IPS-20b (cell line): ENCODE measurements at regions not wholly inside any gene's neighbourhood (a gene's known extent, or its start where the extent isn't known, plus 50 kb on each side); places are given as distances from the start of the nearest gene placed in this dataset.
"Not testable (repeated sequence)": the region's sequence is repeated elsewhere in the genome, so short reads cannot be mapped to it uniquely, and the experiment has no call there.

ENCODE experiments used
- H3K27ac ChIP-seq: one replicate; pipeline ENCODE4 v1.5.1; 2013; ENCODE audit warnings: low read length
- H3K27me3 ChIP-seq: 2 replicates; pipeline ENCODE4 v1.6.1; 2013; ENCODE audit warnings: mild to moderate bottlenecking, low read length, inconsistent platforms; ENCODE audit not compliant: insufficient read depth
- H3K36me3 ChIP-seq: 2 replicates; pipeline ENCODE4 v1.6.1; 2013; ENCODE audit warnings: low read depth, mild to moderate bottlenecking, inconsistent platforms, low read length, moderate library complexity; ENCODE audit not compliant: insufficient read depth
- H3K4me1 ChIP-seq: 2 replicates; pipeline ENCODE4 v1.6.1; 2013; ENCODE audit warnings: mild to moderate bottlenecking, control low read depth, inconsistent platforms, low read length, moderate library complexity; ENCODE audit not compliant: insufficient read depth
- H3K4me3 ChIP-seq: 2 replicates; pipeline ENCODE4 v1.5.1; 2013; ENCODE audit warnings: mild to moderate bottlenecking, low read length, inconsistent platforms
- H3K9ac ChIP-seq: 2 replicates; pipeline ENCODE4 v1.6.1; 2013; ENCODE audit warnings: low read depth, mild to moderate bottlenecking, inconsistent platforms, low read length, moderate library complexity
- H3K9me3 ChIP-seq: 2 replicates; pipeline ENCODE4 v1.6.1; 2013; ENCODE audit warnings: mild to moderate bottlenecking, low read depth, low read length, inconsistent platforms; ENCODE audit not compliant: insufficient read depth

DNA sequence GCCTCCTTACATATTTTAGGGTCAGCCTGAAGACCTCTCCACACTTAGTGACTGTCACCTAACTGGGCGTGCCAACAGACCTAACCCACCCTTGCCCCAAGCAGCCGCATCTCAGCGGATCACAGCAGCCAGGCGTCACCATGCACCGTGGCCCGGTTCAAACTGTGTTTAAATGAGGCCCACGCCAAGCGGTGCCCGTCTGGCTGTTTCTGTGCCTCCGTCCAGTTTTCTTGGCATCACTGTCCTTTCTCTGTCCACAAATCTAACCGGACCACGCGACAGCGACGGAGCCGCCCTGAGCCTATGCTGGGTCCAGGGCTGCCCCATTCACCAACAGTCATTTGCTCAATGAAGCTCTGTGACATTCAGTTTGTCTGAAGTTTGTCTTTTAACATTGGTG is 393.3 kb downstream of the THBS2 start:
- no peaks in the 10 kb centered on the region for H3K27me3 ChIP-seq
- no peaks in the 10 kb centered on the region for H3K9me3 ChIP-seq
- H3K36me3 ChIP-seq = no peaks in the 10 kb centered on the region
- H3K4me3 ChIP-seq = no peak overlapping the region
- no peak overlapping the region for H3K27ac ChIP-seq
- no peak overlapping the region for H3K9ac ChIP-seq
- H3K4me1 ChIP-seq = no peaks in the 10 kb centered on the region

DNA sequence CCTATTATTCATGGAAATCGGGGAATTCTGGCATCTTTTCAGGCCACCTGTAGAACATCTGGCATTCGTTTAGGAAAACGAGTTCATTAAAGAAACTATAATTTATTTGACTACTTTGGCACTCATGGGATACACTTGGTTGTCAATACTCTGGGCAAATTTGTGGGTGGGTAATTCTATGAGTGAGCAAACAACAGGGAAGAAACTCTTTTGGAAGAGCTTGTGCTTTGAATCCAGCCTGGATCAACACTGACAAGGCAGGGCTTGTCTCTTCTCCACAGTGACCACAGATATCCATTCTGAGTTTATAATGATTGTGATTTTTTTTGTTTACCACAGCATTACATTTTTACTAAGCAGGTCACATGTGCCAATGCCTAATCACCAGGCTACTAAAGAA is 394.7 kb downstream of the THBS2 start:
- Histone ChIP-seq H3K9me3 (no peaks in the 10 kb centered on the region), H3K4me3 (no peak overlapping the region), H3K27ac (no peak overlapping the region), H3K9ac (no peak overlapping the region), H3K4me1 (no peaks in the 10 kb centered on the region), H3K36me3 (no peaks in the 10 kb centered on the region), H3K27me3 (no peaks in the 10 kb centered on the region)

DNA sequence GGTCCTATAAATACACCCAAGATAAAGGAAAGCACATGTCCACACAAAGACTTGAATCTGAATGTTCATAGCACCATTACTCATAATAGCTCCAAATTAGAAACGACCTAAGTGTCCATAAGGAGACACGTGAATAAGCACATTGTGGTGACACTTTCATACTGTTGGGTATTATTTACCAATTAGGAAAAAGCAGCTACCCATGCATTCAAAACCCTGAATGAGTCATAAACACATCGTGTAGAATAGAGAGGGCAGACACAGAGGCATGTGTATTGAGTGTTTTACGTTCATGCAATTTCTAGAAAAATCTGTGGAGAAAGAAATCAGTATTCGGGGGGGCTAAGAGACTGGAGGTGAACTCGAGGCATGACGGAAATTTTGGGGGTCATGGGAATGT is 396.7 kb downstream of the THBS2 start:
- Histone ChIP-seq H3K9ac (no peak overlapping the region), H3K4me1 (no peaks in the 10 kb centered on the region), H3K9me3 (no peaks in the 10 kb centered on the region), H3K27ac (no peak overlapping the region), H3K27me3 (no peaks in the 10 kb centered on the region), H3K36me3 (no peaks in the 10 kb centered on the region), H3K4me3 (no peak overlapping the region)

DNA sequence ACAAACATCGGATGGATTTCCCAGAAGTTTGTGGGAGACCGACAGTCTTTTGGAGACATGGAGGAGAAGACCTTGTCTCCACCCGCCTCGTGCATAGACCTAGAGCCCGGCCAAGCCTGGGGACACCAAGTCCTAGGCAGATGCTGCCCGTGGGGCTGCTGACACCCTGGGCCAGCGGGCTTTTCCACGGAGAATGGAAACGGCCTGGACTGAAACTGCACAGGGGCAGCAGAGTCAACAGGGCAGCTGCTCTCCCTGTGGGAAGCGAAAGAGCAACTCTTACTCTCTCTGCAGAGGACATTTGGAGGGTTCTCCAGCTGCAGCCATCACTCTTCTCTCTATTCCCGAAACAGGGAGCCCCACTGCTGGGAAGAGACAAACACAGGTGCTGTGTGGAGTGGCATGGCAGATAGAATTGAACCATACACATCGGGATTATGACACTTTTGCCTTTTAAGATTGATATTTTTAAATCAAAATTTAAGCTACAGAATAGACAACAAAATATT is 401.2 kb downstream of the THBS2 start:
- H3K27me3 ChIP-seq = no peaks in the 10 kb centered on the region
- H3K9ac ChIP-seq = no peak overlapping the region
- no peaks in the 10 kb centered on the region for H3K9me3 ChIP-seq
- H3K36me3 ChIP-seq = no peaks in the 10 kb centered on the region
- no peak overlapping the region for H3K27ac ChIP-seq
- H3K4me1 ChIP-seq = no peaks in the 10 kb centered on the region
- H3K4me3 ChIP-seq = no peak overlapping the region

DNA sequence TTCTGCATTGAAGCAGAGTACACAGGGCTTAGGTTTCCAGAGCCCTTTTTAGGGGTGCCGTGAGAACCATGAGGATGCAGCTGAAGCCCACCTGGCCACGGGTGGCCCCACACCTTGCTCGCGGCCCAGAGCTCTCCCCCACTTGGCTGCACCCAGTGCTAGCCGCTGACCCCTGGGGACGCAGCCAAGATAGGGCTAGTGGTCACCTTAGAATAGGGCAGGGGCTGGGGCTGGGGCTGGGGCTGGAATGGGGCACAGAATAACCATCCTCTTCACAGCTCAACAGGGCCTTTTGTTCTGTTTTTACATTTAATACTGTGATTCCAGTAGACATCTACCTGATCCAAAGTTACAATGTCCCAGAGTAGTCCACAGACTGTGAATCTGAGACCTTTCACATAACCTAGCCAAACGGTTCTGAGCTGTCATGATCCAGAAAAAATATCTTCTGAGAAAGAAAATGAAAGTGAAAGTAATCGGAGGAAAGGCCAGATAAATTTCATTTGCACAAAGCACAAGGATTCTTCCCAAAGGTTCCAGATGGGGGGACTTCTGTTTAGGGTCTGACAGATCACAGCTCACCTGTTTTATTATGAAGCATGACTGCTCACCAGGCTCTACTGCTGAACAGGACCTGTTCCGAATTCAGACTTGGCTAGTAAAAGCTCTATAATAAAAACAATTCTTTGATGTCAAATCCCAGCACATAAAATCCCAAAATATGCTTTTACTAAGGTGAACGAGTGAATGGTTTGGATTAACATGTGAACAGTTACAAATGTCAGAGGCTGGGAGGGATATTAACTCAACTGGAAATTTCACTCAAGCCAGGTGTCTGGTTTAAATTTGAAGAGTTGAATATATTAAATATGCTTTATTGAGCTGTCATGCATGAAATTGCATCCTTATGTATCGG is 401.9 kb downstream of the THBS2 start:
- Histone ChIP-seq H3K27me3 (no peaks in the 10 kb centered on the region), H3K36me3 (no peaks in the 10 kb centered on the region), H3K4me1 (no peaks in the 10 kb centered on the region), H3K9ac (no peak overlapping the region), H3K27ac (no peak overlapping the region), H3K9me3 (no peaks in the 10 kb centered on the region), H3K4me3 (no peak overlapping the region)

DNA sequence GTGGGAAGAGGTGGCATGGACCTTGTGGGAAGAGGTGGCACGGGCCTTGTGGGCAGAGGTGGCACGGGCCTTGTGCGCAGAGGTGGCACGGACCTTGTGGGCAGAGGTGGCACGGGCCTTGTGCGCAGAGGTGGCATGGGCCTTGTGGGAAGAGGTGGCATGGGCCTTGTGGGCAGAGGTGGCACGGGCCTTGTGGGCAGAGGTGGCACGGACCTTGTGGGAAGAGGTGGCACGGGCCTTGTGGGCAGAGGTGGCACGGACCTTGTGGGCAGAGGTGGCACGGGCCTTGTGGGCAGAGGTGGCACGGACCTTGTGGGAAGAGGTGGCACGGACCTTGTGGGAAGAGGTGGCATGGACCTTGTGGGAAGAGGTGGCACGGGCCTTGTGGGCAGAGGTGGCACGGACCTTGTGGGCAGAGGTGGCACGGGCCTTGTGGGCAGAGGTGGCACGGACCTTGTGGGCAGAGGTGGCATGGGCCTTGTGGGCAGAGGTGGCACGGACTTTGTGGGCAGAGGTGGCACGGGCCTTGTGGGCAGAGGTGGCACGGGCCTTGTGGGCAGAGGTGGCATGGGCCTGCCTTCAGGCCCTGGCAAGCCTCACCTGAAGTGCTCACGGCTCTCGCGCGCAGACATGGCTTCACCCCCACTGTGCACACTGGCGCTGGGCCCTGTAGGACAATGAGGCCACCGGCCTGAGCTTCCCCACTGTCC is 403.5 kb downstream of the THBS2 start:
- H3K27ac ChIP-seq, H3K4me3 ChIP-seq, H3K9ac ChIP-seq, H3K4me1 ChIP-seq, H3K9me3 ChIP-seq, H3K36me3 ChIP-seq, H3K27me3 ChIP-seq: not testable (repeated sequence)

DNA sequence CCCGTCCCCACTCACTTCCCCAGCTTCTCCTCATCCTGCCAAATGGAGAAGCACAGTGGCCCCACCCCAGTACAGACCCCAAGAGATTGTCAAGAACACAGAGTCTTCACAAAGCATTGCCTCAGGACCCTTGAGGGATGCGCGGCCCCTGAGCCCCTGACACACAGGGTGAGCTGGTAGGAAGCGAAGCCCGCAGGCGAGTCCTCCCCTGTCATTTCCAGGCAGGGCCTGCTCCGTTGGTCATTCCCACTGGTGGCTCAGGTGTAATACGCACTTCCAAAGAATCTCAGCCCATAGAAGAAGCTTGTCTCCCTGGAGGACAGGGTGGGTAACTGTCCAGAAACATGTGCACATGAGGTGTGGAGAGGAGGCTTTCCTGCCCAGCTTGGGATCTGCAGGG is 404.2 kb downstream of the THBS2 start:
- Histone ChIP-seq H3K27me3 (no peaks in the 10 kb centered on the region), H3K27ac (no peak overlapping the region), H3K4me1 (no peaks in the 10 kb centered on the region), H3K36me3 (no peaks in the 10 kb centered on the region), H3K9me3 (no peaks in the 10 kb centered on the region), H3K4me3 (no peak overlapping the region), H3K9ac (no peak overlapping the region)

DNA sequence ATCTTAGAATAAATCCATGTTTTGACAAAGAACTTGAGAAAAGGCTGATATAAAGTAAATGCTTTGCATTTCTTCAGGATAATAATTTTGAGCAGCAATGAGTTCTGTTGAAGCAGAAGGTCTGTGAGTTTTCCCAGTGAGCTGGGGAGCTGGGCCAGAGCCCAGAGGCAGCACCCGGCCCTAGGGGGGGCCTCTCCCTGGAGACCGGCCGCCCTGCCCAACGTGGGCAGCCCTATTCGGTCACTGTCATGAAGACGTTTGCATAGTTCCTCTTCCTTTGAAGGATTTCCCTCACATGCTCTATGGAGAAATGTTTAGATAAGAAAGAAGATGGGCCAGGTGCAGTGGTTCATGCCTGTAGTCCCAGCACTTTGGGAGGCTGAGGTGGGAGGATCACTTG is 404.8 kb downstream of the THBS2 start:
- H3K27me3 ChIP-seq = no peaks in the 10 kb centered on the region
- H3K27ac ChIP-seq = no peak overlapping the region
- H3K4me1 ChIP-seq = no peaks in the 10 kb centered on the region
- H3K36me3 ChIP-seq = no peaks in the 10 kb centered on the region
- H3K9me3 ChIP-seq = no peaks in the 10 kb centered on the region
- H3K9ac ChIP-seq = no peak overlapping the region
- no peak overlapping the region for H3K4me3 ChIP-seq

DNA sequence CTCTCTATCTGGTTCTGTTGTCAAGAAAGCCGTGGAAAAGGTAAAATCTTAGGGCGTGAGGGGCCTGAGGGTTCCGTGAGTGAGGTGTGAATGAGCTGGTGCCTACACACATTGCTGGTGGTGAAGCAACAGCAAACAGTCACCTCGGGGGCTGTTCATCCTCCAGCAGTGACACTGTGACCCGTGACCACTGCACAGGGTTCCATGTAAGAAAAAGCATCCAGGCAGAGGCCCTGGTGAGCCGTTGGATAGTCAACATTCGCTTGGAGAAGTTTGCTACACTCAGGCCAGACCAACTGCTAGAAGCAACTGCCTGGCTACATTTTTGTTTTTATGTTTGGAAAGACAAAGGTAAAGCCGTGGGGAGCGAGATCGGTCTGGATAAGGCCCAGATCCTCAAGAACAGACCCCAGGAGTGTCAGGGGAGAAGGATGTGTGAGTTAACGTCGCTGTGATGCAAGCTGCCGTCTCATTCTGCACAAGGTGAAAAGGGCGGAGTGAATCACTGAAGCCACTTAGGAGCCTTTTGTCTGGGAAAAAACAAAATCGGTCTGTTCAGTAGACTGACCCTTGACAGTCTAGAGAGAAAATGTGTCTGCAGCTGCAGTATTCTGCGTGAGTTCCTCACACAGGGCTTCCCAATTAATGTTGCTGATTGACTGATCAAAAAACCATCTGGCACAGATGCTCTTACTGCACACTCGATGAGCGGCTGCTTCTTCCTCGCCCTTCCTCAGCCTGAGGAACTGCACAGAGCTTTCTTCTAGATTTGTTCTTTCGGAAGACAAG is 404.0 kb downstream of the SMOC2 start:
- H3K27me3 ChIP-seq = no peaks in the 10 kb centered on the region
- peaks cover 6% of the 10 kb centered on the region; the same call in 1 of the 2 replicates for H3K9me3 ChIP-seq
- no peaks in the 10 kb centered on the region for H3K4me1 ChIP-seq
- no peak overlapping the region for H3K4me3 ChIP-seq
- no peak overlapping the region for H3K27ac ChIP-seq
- H3K9ac ChIP-seq = no peak overlapping the region
- H3K36me3 ChIP-seq = no peaks in the 10 kb centered on the region

DNA sequence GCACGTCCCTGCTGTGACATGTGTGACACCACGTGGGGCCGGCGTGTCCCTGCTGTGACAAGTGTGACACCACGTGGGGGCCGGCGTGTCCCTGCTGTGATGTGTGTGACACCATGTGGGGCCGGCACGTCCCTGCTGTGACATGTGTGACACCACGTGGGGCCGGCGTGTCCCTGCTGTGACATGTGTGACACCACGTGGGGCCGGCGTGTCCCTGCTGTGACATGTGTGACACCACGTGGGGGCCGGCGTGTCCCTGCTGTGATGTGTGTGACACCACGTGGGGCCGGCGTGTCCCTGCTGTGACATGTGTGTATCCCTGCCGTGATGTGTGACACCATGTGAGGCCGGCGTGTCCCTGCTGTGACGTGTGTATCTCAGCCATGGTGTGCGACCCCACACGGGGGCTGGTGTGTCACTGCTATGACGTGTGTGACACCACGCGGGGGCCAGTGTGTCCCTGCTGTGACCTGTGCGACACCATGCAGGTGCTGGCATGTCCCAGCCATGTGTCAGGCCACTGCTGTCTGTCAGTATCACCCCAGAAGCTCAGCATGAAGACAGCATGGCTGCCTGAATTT is 401.7 kb downstream of the SMOC2 start:
- not testable (repeated sequence) for H3K36me3 ChIP-seq, H3K9me3 ChIP-seq

DNA sequence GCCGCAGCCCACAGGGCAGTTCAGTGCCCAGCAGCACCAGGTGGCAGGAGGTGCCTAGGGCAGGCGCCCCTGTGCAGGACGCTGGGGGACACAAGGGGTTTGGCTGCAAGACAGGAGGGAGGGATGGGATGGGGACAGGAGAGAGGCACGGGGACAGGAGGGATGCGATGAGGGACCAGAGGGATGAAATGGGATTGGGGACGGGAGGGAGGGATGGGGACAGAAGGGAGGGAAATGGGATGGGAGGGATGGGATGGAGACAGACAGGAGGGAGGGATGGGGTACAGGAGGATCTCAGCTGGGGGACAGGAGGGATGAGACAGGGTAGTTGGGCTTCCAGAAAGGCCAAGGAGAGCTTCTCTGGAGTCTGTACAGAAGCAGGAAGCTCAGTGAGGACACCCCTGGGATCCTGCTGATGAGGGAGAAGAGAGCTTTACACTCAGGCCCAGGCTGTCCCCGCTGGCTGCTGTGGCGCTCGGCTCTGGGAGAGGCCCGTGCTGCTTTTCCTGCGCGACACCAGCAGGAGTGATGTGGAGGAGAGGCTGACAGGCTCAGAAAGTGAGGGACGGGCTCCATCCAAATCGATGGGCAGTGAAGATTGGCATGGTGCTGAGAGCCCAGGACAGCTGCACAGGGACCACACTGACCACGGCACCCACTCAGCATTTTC is 400.8 kb downstream of the SMOC2 start:
- no peaks in the 10 kb centered on the region; the same call in 1 of the 2 replicates for H3K4me1 ChIP-seq
- no peak overlapping the region for H3K27ac ChIP-seq
- peaks cover 9% of the 10 kb centered on the region; the same call in 1 of the 2 replicates for H3K9me3 ChIP-seq
- no peak overlapping the region for H3K4me3 ChIP-seq
- H3K9ac ChIP-seq = no peak overlapping the region
- H3K36me3 ChIP-seq = no peaks in the 10 kb centered on the region
- H3K27me3 ChIP-seq = no peaks in the 10 kb centered on the region

More for the DNA sequence above, 401.7 kb downstream of the SMOC2 start:
- H3K9ac ChIP-seq, H3K27ac ChIP-seq, H3K4me3 ChIP-seq, H3K27me3 ChIP-seq, H3K4me1 ChIP-seq: not testable (repeated sequence)
